ENCODE measurements at regions not wholly inside any gene's neighbourhood (a gene's known extent, or its start where the extent isn't known, plus 50 kb on each side); places are given as distances from the start of the nearest gene placed in this dataset.

- BruUV-seq (replicated peaks) = no TSS peak
- POLR2A ChIA-PET = no interaction called here
- CTCF ChIA-PET = no interaction called here
These were observed 846.6 kb downstream of the NR2F1-AS1 start for GRCh38 chr5:92734211-92734940.

GRCh38 chr5:92730486-92730885, 850.5 kb downstream of the NR2F1-AS1 start:
- Histone ChIP-seq H3K9me3 (ENCODE audit: control insufficient read depth, insufficient read depth, low read depth, low read length) (no peaks in the 10 kb centered on the region; the same call in 1 of the 2 replicates), H3K4me3 (ENCODE audit: low read depth in 2 of 2, low read length in 2 of 2) (no peak overlapping the region), H3K27ac (ENCODE audit: low read length) (no peak overlapping the region), H3K27me3 (ENCODE audit: control insufficient read depth, insufficient read depth, low read length) (no peaks in the 10 kb centered on the region), H3K36me3 (ENCODE audit: control insufficient read depth, insufficient read depth, low read length) (no peaks in the 10 kb centered on the region), H3K4me1 (ENCODE audit: control insufficient read depth, insufficient read depth, low read length) (no peaks in the 10 kb centered on the region; the same call in 1 of the 2 replicates)
- BruUV-seq (replicated peaks) = no TSS peak
- intact Hi-C loops (cut with micrococcal nuclease; ENCODE audit: unreplicated experiment) = no loop called here
- no peak for DNase-seq (ENCODE audit: low read depth, low spot score)
- POLR2A ChIA-PET = no interaction called here
- CTCF ChIA-PET = no interaction called here
- TF ChIP-seq TCF7L2 (IDR thresholded peaks at IDR 0.05; ENCODE audit: low read depth, low read length) (no peak), REST (IDR thresholded peaks at IDR 0.05; ENCODE audit: insufficient read depth in 1 of 2, low read depth in 2 of 2, low read length in 1 of 2) (no peak), SIN3A (IDR thresholded peaks at IDR 0.05; ENCODE audit: borderline replicate concordance, insufficient read depth, low read depth, low read length) (no peak), POLR2AphosphoS5 (IDR thresholded peaks at IDR 0.05; ENCODE audit: low read depth, low read length) (no peak)
- TF ChIP-seq, protein P1, sequence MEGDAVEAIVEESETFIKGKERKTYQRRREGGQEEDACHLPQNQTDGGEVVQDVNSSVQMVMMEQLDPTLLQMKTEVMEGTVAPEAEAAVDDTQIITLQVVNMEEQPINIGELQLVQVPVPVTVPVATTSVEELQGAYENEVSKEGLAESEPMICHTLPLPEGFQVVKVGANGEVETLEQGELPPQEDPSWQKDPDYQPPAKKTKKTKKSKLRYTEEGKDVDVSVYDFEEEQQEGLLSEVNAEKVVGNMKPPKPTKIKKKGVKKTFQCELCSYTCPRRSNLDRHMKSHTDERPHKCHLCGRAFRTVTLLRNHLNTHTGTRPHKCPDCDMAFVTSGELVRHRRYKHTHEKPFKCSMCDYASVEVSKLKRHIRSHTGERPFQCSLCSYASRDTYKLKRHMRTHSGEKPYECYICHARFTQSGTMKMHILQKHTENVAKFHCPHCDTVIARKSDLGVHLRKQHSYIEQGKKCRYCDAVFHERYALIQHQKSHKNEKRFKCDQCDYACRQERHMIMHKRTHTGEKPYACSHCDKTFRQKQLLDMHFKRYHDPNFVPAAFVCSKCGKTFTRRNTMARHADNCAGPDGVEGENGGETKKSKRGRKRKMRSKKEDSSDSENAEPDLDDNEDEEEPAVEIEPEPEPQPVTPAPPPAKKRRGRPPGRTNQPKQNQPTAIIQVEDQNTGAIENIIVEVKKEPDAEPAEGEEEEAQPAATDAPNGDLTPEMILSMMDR (IDR thresholded peaks at IDR 0.05) = no peak
- no peak for ATAC-seq
- in situ Hi-C loops (cut with HindIII; ENCODE audit: low pct_unique_long_range_greater_than_20kb, low sequenced_read_pairs) = no loop called here

More at GRCh38 chr5:92734211-92734940, 846.6 kb downstream of the NR2F1-AS1 start:
- H3K27me3 ChIP-seq (ENCODE audit: control insufficient read depth, insufficient read depth, low read length) = no peaks in the 10 kb centered on the region
- in situ Hi-C loops (cut with HindIII; ENCODE audit: low pct_unique_long_range_greater_than_20kb, low sequenced_read_pairs) = no loop called here
- H3K4me3 ChIP-seq (ENCODE audit: low read depth in 2 of 2, low read length in 2 of 2) = no peak overlapping the region
- no peaks in the 10 kb centered on the region for H3K36me3 ChIP-seq (ENCODE audit: control insufficient read depth, insufficient read depth, low read length)
- peaks cover 5% of the 10 kb centered on the region; the same call in 1 of the 2 replicates for H3K9me3 ChIP-seq (ENCODE audit: control insufficient read depth, insufficient read depth, low read depth, low read length)
- ATAC-seq = no peak
- TF ChIP-seq POLR2AphosphoS5 (IDR thresholded peaks at IDR 0.05; ENCODE audit: low read depth, low read length) (no peak), REST (IDR thresholded peaks at IDR 0.05; ENCODE audit: insufficient read depth in 1 of 2, low read depth in 2 of 2, low read length in 1 of 2) (no peak), TCF7L2 (IDR thresholded peaks at IDR 0.05; ENCODE audit: low read depth, low read length) (no peak), SIN3A (IDR thresholded peaks at IDR 0.05; ENCODE audit: borderline replicate concordance, insufficient read depth, low read depth, low read length) (no peak)
- TF ChIP-seq, protein P1 (IDR thresholded peaks at IDR 0.05) = no peak
- no peaks in the 10 kb centered on the region; the same call in 1 of the 2 replicates for H3K4me1 ChIP-seq (ENCODE audit: control insufficient read depth, insufficient read depth, low read length)
- peak overlapping the region; percentile 48; the same call in 1 of the 2 replicates for H3K27ac ChIP-seq (ENCODE audit: low read length)
- no peak for DNase-seq (ENCODE audit: low read depth, low spot score)
- intact Hi-C loops (cut with micrococcal nuclease; ENCODE audit: unreplicated experiment) = no loop called here
